HG02759 (cell line): ENCODE measurements at regions not wholly inside any gene's neighbourhood (a gene's known extent, or its start where the extent isn't known, plus 50 kb on each side); places are given as distances from the start of the nearest gene placed in this dataset.
"Not testable (repeated sequence)": the region's sequence is repeated elsewhere in the genome, so short reads cannot be mapped to it uniquely, and the experiment has no call there.

Experiments used
- ATAC-seq: cut with Tn5 transposase; IDR thresholded peaks from one replicate; pipeline ENCODE4 v1.9.1; 2021; ENCODE audit warnings: mild to moderate bottlenecking, moderate library complexity; ENCODE audit not compliant: unreplicated experiment

GRCh38 chr5:27234916-27235315 lies 196.5 kb upstream of the CDH9 start:
- no peak for ATAC-seq

- no peak for ATAC-seq
Measured at GRCh38 chr5:27221410-27221809, 183.0 kb upstream of the CDH9 start.

GRCh38 chr5:27220752-27221151 lies 182.4 kb upstream of the CDH9 start:
- ATAC-seq = no peak

- no peak for ATAC-seq
Measured at GRCh38 chr5:27217977-27218376, 179.6 kb upstream of the CDH9 start.

GRCh38 chr5:27217155-27217956 lies 179.0 kb upstream of the CDH9 start:
- no peak for ATAC-seq

GRCh38 chr5:27216367-27216950 lies 178.1 kb upstream of the CDH9 start:
- no peak for ATAC-seq

- no peak for ATAC-seq
Measured at GRCh38 chr5:27208051-27208450, 169.7 kb upstream of the CDH9 start.

- no peak for ATAC-seq
Measured at GRCh38 chr5:27191786-27192510, 153.6 kb upstream of the CDH9 start.

- ATAC-seq = no peak
Measured at GRCh38 chr5:27172693-27173092, 134.3 kb upstream of the CDH9 start.

GRCh38 chr5:27171761-27172261 lies 133.4 kb upstream of the CDH9 start:
- no peak for ATAC-seq

- ATAC-seq = no peak
Measured at GRCh38 chr5:27158775-27159174, 120.4 kb upstream of the CDH9 start.

- ATAC-seq = no peak
Measured at GRCh38 chr5:27158171-27158570, 119.8 kb upstream of the CDH9 start.

- no peak for ATAC-seq
Measured at GRCh38 chr5:27144456-27144855, 106.1 kb upstream of the CDH9 start.

- no peak for ATAC-seq
Measured at GRCh38 chr5:27140831-27141230, 102.4 kb upstream of the CDH9 start.

GRCh38 chr5:27130587-27130986 lies 92.2 kb upstream of the CDH9 start:
- ATAC-seq = no peak

GRCh38 chr5:27129926-27130325 lies 91.5 kb upstream of the CDH9 start:
- no peak for ATAC-seq

GRCh38 chr5:27125856-27126255 lies 87.5 kb upstream of the CDH9 start:
- ATAC-seq = no peak

GRCh38 chr5:27124590-27124989 lies 86.2 kb upstream of the CDH9 start:
- ATAC-seq = no peak

GRCh38 chr5:27119736-27120321 lies 81.4 kb upstream of the CDH9 start:
- not testable (repeated sequence) for ATAC-seq

- no peak for ATAC-seq
Measured at GRCh38 chr5:27103486-27103885, 65.1 kb upstream of the CDH9 start.

GRCh38 chr5:27095761-27096160 lies 57.4 kb upstream of the CDH9 start:
- not testable (repeated sequence) for ATAC-seq
